Natural killer cell (primary cell): ENCODE measurements at regions not wholly inside any gene's neighbourhood (a gene's known extent, or its start where the extent isn't known, plus 50 kb on each side); places are given as distances from the start of the nearest gene placed in this dataset.

ENCODE experiments used
- ATAC-seq, 3 donors: fragments of 150-1000 bp in 2 of 3; fragments of 200-7000 bp in 1 of 3; cut with Tn5 transposase; 1 replicate in 1 of 3; 2 replicates in 2 of 3; pipeline ENCODE4 v1.10.0; 2021; ENCODE audit warnings: mild to moderate bottlenecking in 2 of 3, moderate library complexity in 2 of 3
- DNase-seq, 2 donors: peaks; one replicate each; pipeline versions ENCODE4 v3.0.0 to v3.0.0-alpha.2; 2013 to 2021; ENCODE audit warnings: mixed read lengths in 1 of 2
- H3K27ac ChIP-seq: one replicate; pipeline ENCODE4 v1.5.1; 2013; ENCODE audit warnings: mild to moderate bottlenecking, low read length
- H3K27me3 ChIP-seq: one replicate; pipeline ENCODE4 v1.6.1; 2013; ENCODE audit warnings: low read length; ENCODE audit not compliant: control insufficient read depth, insufficient read depth
- H3K36me3 ChIP-seq: one replicate; pipeline ENCODE4 v1.6.1; 2013; ENCODE audit warnings: low read length; ENCODE audit not compliant: control insufficient read depth, insufficient read depth
- H3K4me1 ChIP-seq: one replicate; pipeline ENCODE4 v1.6.1; 2013; ENCODE audit warnings: low read length; ENCODE audit not compliant: control insufficient read depth, insufficient read depth
- H3K4me3 ChIP-seq: one replicate; pipeline ENCODE4 v1.5.1; 2013; ENCODE audit warnings: low read length
- H3K9me3 ChIP-seq: one replicate; pipeline ENCODE4 v1.6.1; 2013; ENCODE audit warnings: low read length; ENCODE audit not compliant: control insufficient read depth, insufficient read depth
- H3K27ac Mint-ChIP-seq, 2 donors: one replicate each; pipeline ENCODE4 v1.8.0; 2022; ENCODE audit warnings: mild to moderate bottlenecking in 2 of 2, mixed read lengths in 2 of 2, moderate library complexity in 1 of 2
- H3K27me3 Mint-ChIP-seq, 2 donors: one replicate each; pipeline ENCODE4 v1.8.0; 2022; ENCODE audit warnings: low read depth in 2 of 2, mixed read lengths in 2 of 2
- H3K36me3 Mint-ChIP-seq: one replicate; pipeline ENCODE4 v1.8.0; 2022; ENCODE audit warnings: mixed read lengths
- H3K4me1 Mint-ChIP-seq, 2 donors: one replicate each; pipeline ENCODE4 v1.8.0; 2022; ENCODE audit warnings: mixed read lengths in 2 of 2
- H3K4me3 Mint-ChIP-seq: one replicate; pipeline ENCODE4 v1.8.0; 2022; ENCODE audit warnings: mild to moderate bottlenecking, moderate library complexity, mixed read lengths
- H3K9me3 Mint-ChIP-seq, 2 donors: one replicate each; pipeline ENCODE4 v1.8.0; 2022; ENCODE audit warnings: mixed read lengths in 2 of 2
- WGBS: methylation state at CpG from one replicate; pipeline ENCODE4 v1.1.7; 2013; ENCODE audit warnings: missing lambda C conversion rate; ENCODE audit not compliant: insufficient coverage; 5-methylcytosine and 5-hydroxymethylcytosine counted together
- intact Hi-C: fragments of 100-400 bp; cut with micrococcal nuclease; formaldehyde crosslinking; loops from one replicate; pipeline ENCODE4 v1.14.2; 2022
- TF ChIP-seq, protein P1 (sequence below): fragments of 200-600 bp; IDR thresholded peaks from one replicate; pipeline ENCODE4 v1.8.0; 2022; ENCODE audit warnings: antibody characterized with exemption

DNA sequence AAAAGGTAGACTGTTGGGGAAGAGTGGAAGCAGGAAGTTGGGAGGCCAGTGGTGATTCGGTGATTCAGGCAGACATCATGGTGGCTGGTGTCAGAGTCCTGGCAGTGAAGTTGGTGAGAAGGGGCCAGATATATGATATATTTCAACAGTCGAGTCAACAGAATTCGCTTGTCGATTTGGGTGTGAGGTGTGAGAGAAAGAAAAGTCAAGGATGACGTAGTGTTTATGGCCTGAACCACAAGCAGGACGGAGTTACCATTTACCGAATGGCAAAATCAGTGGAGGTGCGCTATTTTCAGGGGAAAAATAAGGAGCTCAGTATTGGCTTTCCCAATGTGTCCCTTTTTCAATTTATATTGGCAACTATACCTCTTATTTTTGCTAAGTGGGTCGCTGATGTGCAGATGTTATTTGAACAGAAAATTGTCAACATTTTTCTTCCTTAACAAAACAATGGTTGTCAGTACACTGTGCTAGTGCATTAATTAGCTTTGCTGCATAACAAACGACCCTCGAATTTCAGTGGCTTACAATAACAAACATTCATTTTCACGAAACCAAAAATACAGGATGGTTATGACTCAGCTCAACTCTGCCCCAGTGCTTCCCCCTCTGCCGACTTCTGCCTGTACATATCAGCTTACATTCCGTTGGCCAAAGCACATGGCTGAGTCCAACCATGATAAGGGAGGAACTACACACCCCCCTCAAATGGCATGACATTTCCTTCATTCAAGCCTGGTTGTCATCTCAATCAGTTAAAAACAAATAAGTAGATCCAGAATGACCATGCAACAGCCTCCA is 255.0 kb upstream of the ZFP64 start:
- WGBS: 78% methylated on average over 14 of the region's 14 CpGs
- TF ChIP-seq, protein P1, sequence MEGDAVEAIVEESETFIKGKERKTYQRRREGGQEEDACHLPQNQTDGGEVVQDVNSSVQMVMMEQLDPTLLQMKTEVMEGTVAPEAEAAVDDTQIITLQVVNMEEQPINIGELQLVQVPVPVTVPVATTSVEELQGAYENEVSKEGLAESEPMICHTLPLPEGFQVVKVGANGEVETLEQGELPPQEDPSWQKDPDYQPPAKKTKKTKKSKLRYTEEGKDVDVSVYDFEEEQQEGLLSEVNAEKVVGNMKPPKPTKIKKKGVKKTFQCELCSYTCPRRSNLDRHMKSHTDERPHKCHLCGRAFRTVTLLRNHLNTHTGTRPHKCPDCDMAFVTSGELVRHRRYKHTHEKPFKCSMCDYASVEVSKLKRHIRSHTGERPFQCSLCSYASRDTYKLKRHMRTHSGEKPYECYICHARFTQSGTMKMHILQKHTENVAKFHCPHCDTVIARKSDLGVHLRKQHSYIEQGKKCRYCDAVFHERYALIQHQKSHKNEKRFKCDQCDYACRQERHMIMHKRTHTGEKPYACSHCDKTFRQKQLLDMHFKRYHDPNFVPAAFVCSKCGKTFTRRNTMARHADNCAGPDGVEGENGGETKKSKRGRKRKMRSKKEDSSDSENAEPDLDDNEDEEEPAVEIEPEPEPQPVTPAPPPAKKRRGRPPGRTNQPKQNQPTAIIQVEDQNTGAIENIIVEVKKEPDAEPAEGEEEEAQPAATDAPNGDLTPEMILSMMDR: no peak
- no peaks in the 10 kb centered on the region for H3K36me3 Mint-ChIP-seq
- no peaks in the 10 kb centered on the region for H3K36me3 ChIP-seq
- no peaks in the 10 kb centered on the region for H3K9me3 Mint-ChIP-seq
- H3K4me3 Mint-ChIP-seq: no peak overlapping the region
- ATAC-seq (no peak), DNase-seq (no peak)
- no peak overlapping the region for H3K27ac ChIP-seq
- H3K4me3 ChIP-seq: no peak overlapping the region
- no peak overlapping the region for H3K27ac Mint-ChIP-seq
- no peaks in the 10 kb centered on the region for H3K9me3 ChIP-seq
- H3K4me1 Mint-ChIP-seq: no peaks in the 10 kb centered on the region
- no peaks in the 10 kb centered on the region for H3K4me1 ChIP-seq
- peaks cover under 1 to 20% of the 10 kb centered on the region in 2 donors for H3K27me3 Mint-ChIP-seq
- no peaks in the 10 kb centered on the region for H3K27me3 ChIP-seq
- intact Hi-C loops: no loop called here

DNA sequence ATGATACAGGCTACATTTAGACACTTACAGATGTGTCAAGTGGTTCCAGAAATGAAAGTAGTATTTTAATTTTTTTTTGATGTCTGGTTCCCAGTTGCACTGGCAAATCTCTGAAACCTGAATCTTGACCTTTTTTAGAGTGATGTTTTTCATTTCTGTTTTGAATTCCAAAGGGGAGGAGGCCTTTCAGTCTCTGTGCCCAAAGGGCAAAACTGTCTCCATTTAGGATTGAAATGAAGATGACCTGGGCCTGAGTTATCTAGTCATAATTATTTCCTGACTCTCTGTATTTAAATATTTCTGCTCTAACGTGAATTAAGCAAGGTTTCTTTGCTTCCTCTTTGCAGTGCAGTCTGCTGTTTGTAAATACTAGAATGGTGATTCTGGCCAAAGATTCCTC is 252.9 kb upstream of the ZFP64 start:
- 25% methylated on average over 1 of the region's 1 CpG for WGBS
- Histone ChIP-seq H3K4me3 (no peak overlapping the region), H3K27me3 (no peaks in the 10 kb centered on the region), H3K4me1 (no peaks in the 10 kb centered on the region), H3K27ac (no peak overlapping the region), H3K9me3 (no peaks in the 10 kb centered on the region), H3K36me3 (no peaks in the 10 kb centered on the region)
- H3K4me1 Mint-ChIP-seq: no peaks in the 10 kb centered on the region
- intact Hi-C loops: no loop called here
- no peak overlapping the region for H3K27ac Mint-ChIP-seq
- H3K27me3 Mint-ChIP-seq: peaks cover 8 to 32% of the 10 kb centered on the region in 2 donors
- ATAC-seq (no peak), DNase-seq (no peak)
- no peak overlapping the region for H3K4me3 Mint-ChIP-seq
- H3K9me3 Mint-ChIP-seq: no peaks in the 10 kb centered on the region
- no peaks in the 10 kb centered on the region for H3K36me3 Mint-ChIP-seq
- TF ChIP-seq, protein P1: no peak

DNA sequence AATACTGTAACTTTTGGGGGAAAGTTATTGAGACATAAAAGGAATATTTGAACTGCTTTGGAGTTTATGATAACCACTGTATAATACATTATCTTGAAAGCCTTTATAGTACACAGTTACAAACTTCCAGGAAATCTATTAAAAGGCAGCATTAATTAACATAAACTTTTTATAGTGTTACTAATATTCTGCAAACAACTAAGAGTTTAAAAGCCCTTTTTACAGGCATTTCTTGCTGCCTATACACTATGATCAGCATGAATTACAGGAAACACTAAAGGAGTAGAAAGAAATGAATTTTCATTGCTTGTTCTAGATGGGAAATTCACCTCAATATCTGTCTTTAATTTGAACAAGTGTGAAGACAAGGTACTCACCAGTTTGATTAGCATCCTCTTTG is 252.3 kb upstream of the ZFP64 start:
- Mint-ChIP-seq H3K4me3 (no peak overlapping the region), H3K27ac (no peak overlapping the region), H3K36me3 (no peaks in the 10 kb centered on the region), H3K27me3 (peaks cover 8 to 32% of the 10 kb centered on the region in 2 donors), H3K4me1 (no peaks in the 10 kb centered on the region), H3K9me3 (no peaks in the 10 kb centered on the region)
- Histone ChIP-seq H3K27me3 (no peaks in the 10 kb centered on the region), H3K4me3 (no peak overlapping the region), H3K36me3 (no peaks in the 10 kb centered on the region), H3K9me3 (no peaks in the 10 kb centered on the region), H3K27ac (no peak overlapping the region), H3K4me1 (no peaks in the 10 kb centered on the region)
- DNase-seq (no peak), ATAC-seq (no peak)
- TF ChIP-seq, protein P1: no peak
- intact Hi-C loops: no loop called here

DNA sequence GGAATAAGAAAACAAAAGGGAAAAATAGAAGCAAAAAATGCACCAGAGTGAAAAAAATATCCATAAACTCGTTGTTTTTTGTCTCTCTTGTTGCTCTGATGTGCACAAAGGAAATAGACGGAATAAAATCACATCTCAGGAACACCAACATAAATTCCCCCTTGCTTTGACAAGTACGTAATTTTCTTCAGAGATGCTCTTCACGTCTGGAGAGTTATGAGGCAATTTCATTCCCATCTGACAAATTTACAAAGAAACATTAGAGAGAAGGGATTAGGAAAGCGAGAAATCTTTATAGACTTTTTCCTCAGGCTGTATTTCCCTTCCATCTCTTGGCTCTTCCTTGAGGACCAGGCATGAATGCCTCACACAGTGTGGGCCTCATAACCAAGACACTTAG is 250.1 kb upstream of the ZFP64 start:
- WGBS: 75% methylated on average over 4 of the region's 5 CpGs
- H3K27ac ChIP-seq: no peak overlapping the region
- no peaks in the 10 kb centered on the region for H3K9me3 ChIP-seq
- no peak overlapping the region for H3K27ac Mint-ChIP-seq
- DNase-seq (no peak), ATAC-seq (no peak)
- intact Hi-C loops: no loop called here
- H3K4me3 Mint-ChIP-seq: no peak overlapping the region
- no peaks in the 10 kb centered on the region for H3K27me3 ChIP-seq
- peaks cover 8 to 32% of the 10 kb centered on the region in 2 donors for H3K27me3 Mint-ChIP-seq
- H3K4me1 Mint-ChIP-seq: no peaks in the 10 kb centered on the region
- no peaks in the 10 kb centered on the region for H3K9me3 Mint-ChIP-seq
- H3K36me3 Mint-ChIP-seq: no peaks in the 10 kb centered on the region
- H3K4me3 ChIP-seq: no peak overlapping the region
- H3K36me3 ChIP-seq: no peaks in the 10 kb centered on the region
- TF ChIP-seq, protein P1: no peak
- no peaks in the 10 kb centered on the region for H3K4me1 ChIP-seq
